GM21825 (cell line): ENCODE measurements at regions not wholly inside any gene's neighbourhood (a gene's known extent, or its start where the extent isn't known, plus 50 kb on each side); places are given as distances from the start of the nearest gene placed in this dataset.
A peak's percentile ranks its signal among the peaks of the same experiment; 100 is the strongest.
"Not testable (repeated sequence)": the region's sequence is repeated elsewhere in the genome, so short reads cannot be mapped to it uniquely, and the experiment has no call there.

ENCODE experiments used
- ATAC-seq: cut with Tn5 transposase; IDR thresholded peaks from one replicate; pipeline ENCODE4 v1.9.1; 2021; ENCODE audit warnings: mild to moderate bottlenecking, moderate library complexity; ENCODE audit not compliant: unreplicated experiment

DNA sequence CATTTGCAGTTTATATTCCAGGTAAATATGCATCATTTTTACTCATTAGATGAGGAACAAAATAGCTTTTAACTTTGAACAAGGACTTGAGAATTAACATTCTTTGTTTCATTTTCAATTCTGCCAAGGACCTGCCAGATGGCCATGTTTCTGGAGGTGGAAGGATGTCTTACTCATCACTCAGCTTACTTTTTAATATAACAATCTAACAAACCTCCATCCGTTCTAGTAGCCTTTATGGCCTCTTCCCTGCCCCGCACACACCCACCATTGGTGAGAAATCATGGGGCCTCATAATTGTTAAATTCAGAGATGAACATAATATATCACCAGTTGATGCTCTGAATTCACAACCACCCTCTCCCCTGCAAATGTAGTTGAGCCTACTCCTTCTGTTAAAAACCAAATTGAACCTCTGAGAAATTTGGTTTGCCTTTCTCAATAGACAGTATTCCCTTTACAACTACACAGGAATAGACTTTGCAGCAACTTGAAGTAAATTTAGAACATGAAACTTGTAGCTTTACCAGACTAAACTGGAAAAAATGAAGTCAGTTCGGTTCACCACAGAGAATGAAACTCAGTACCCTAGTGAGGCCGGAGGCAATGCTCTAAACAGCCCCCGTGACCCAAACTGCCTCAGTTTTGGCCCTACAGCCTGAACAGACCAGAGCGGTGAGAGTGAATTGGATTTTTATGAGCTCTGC is 50.1 kb upstream of the ACSL4 start:
- peak; percentile 79 for ATAC-seq

GRCh38 chrX:109783701-109784079 is 50.6 kb upstream of the ACSL4 start:
- ATAC-seq, result no peak

DNA sequence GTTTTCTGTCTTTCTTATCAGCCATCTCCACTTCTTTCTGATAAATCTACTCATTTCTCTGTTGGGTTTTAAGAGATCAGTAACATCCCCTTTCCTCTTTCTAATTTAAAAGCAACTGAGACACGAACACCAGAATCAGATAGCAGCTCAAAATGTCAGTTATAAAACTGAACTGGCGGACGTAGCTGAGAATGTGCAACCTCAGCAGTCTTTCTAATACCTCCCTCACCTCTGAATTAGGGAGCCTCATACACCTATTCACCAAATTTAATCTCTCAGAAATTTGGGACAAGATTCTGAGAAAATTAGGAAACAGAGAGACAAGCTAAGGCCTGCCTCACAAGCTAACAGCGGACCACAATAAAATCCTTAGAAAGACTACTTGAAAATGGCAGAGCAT is 52.0 kb upstream of the ACSL4 start:
- no peak for ATAC-seq

DNA sequence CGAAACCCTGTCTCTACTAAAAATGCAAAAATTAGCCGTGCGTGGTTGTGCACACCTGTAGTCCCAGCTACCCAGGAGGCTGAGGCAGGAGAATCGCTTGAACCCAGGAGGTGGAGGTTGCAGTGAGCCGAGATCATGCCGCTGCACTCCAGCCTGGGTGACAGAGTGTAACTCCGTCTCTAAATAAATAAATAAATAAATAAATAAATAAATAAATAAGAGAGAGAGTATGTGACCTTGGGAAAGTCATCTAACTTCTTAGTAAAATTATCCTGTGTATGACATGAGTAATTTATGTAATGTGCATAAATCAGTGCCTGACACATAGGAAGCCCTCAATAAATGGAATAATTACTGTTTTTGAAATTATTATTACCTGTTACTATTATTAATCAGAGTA is 57.5 kb upstream of the ACSL4 start:
- not testable (repeated sequence) for ATAC-seq

DNA sequence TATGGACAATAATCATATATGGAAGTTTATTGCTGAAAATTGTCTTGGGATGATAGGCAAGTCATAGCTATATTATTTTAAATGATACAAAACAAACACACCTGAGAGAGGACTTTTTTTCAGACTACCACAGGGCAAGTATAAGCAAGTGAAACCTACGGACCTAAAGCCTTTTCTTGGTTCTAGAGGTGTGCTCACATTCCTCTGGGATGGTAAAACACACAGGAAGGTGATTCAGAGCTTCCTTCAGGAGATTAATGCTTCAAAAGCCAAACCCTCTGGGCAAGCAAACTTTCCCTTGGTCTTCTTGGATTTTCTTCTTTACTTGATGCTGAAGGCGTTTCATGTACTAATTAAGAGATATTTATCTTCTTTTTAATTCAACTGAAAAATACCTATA is 60.1 kb upstream of the ACSL4 start:
- no peak for ATAC-seq

- no peak for ATAC-seq
Observed at GRCh38 chrX:109795682-109796081, 62.6 kb upstream of the ACSL4 start.

GRCh38 chrX:109797311-109797975 is 64.4 kb upstream of the ACSL4 start:
- no peak for ATAC-seq

DNA sequence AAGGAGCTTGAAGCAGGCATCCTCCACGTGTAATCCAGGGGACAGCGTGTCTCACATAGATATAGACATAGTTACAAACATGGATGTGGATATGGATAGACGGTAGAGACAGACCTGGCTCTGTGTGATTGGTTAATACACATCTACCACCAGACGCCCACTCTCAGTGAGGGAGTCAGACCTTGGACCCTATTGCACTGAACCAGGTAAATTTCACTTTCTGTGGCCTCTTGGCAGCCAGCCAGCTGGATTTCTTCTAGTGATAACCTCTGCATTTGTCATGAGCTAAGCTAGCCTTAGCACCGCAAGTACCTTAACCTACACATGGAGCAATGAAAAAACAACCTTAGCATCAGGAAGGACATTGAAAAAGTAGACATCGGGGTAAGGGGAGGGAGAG is 79.2 kb upstream of the ACSL4 start:
- ATAC-seq, result no peak

DNA sequence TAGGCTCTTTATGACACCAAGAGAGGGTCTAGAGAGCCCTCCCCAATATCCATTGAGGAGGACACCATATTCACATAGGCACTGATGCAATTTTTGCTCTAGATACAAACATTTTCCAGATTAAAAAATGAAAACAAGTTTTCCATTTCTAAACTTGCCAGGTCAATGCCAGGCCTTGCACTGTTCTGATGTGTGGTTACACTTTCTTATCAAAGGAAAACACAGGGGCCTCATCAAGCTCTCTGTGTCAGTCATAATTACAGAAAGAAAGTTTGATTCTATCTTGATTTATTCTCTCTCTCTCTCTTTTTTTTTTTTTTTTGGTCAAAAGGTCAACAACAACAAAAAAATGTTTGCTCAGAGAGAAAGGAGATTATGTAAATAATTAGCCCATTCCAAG is 80.2 kb upstream of the ACSL4 start:
- ATAC-seq, result no peak

DNA sequence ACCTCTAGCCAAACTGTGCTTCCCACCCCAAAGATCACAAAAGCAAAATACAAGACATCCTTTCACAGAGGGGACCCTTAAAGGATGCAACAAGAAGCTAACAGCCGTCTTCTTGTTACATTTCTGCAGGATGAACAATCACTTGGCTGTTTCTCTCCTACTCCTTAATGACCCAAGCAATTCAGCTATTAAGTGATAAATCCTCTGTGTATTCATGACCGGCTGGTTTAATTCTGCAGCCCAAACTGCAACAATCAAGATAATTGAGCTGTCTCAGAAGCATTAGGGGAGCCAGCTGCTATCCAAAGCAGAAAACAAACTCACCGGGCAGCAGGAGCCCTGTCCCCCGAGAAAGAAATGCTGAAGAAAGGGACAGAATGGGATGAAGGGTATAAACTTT is 85.9 kb upstream of the ACSL4 start:
- ATAC-seq, result no peak

GRCh38 chrX:109822861-109823260 is 89.8 kb upstream of the ACSL4 start:
- ATAC-seq, result no peak

DNA sequence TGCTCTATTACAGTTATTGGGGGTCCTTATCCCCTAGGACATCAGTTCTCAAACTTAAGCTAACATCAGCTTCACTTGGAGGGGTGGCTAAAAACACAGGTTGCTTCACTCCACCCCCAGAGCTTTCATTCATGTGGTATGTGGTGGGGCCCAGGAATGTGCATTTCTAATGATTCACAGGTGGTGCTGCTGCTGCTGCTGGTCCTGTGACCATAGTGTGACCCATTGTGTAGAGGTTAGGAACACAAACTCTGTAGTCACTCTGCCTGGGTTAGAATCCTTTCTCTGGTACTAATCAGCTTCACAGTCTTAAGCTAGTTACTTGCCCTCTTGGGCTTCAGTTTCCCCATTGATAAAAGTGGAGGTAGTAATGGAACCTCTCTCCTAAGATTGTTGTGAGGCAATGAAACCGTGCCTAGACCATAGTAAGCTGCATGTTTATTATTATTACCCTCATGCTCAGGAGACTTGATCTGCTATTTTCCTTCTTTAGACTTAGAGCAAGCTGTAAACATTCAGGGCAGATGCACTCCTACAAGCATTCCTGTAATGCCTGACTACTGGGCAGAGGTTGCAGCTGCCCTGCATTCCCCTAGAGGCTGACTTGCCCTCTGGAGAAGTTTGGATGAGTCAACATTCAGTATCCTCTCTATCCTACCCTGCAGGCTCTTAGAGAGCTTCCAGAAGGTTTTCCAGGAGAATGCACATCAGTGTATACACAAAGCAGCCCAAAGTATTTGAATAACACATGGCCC is 94.1 kb upstream of the ACSL4 start:
- ATAC-seq, result no peak

DNA sequence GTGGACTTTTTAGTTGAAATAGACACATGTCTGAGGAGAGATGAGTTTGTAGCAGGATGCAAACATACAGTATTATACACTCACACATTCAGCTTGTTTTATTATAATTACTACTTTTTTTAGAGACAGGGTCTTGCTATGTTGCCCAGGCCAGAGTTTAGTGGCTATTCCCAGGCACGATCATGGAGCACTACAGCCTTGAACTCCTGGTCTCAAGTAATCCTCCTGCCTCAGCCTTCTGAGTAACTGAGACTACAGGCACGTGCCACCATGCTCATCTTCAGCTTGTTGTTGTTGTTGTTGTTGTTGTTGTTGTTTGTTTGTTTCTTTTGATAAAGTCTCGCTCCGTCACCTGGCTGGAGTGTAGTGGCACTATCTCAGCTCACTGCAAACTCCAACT is 94.7 kb upstream of the ACSL4 start:
- no peak for ATAC-seq

DNA sequence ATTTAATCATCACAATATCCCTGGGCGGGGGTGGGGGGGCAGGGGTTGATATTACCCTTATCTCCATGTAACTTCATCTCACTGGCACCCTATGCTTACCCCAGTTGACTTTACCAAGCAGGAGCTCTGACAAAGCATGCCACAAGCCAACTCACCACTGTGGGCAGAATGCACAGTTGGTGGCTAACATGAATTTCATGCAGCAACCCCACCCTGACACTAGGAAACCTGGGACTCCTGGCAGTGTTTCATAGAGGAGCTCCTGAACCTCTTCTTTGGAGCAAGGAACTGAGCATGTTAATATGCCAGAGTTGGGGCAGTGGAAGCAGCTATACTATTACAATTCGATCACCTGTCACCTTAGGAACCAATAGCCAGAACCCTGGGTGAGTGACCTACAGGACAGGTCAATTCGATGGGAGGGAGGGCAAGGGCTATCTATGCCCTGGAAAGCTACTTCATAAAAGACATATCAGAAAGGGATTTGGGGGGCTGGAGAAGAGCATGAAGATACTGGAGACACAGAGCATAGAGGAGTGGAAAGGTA is 97.2 kb upstream of the ACSL4 start:
- ATAC-seq, result peak; percentile 12

- peak; percentile 82 for ATAC-seq
Observed at GRCh38 chrX:109830704-109831206, 97.7 kb upstream of the ACSL4 start.

DNA sequence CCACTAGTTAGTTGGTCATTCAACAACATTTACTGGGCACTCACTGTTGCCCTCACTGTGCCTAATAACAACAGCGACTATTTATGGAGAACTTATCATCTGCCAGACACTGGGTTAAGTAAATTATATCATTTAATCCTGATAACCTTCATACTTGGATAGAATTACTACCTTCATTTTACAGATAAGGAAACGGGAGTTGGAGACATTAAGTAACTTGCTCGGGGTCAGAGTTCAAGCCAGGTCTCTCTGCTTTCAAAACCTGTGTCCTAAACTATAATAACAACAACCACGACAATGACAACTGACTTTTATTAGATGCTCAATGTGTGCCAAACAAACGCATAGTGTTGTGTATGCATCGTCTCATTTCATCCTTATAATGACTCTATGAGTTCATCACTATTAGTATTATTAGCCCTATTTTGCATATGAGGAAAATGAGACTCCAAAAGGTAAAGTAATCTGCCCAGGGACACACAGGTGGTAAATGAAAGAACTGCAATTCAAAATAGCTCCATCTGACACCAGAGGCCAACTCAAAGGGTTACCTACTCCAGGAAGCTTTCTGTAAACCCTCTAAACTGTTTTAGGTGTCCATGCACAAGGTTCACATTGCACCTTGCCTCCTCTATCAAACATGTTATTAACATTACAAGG is 98.4 kb upstream of the ACSL4 start:
- no peak for ATAC-seq

DNA sequence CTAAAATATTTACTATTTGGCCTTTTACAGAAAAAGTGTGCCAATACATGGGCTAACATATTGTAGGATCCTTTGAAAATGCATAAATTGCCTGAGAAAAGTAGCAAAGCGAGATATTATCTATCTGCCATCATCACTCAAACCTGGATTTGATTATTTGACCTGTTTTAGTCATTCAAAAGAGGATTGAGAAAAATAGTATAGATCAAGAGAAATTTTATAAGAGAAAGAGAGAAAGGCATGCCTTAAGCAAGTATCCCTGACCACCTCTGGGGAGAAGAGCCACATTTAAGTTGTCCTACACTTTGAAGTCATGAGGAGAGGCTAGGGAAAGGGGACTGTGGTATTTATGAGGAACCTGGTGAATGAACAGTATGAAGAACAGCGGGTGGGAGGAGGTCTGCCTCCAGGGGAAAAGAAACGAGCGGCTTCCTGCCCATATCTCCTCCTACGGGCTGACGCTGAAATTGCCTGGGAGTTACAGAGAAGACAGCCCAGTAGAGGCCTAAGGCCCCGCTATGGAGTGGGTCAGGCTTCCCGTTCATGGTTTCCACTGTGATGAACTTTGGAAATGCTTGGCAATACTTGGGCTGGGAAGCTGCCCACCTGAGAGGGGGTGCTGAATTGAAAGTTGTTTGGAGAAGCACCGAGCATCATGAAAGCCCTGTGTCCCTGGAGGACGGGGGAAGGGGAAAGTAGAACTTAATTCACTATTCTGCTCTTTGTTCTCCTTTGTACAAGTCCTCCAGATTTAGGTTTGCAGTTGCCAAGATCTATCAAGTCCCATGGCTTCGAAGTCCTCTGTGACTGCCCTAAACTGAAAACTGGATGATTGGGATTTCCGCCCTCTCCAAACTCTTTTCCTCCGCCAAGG is 106.9 kb upstream of the ACSL4 start:
- no peak for ATAC-seq

DNA sequence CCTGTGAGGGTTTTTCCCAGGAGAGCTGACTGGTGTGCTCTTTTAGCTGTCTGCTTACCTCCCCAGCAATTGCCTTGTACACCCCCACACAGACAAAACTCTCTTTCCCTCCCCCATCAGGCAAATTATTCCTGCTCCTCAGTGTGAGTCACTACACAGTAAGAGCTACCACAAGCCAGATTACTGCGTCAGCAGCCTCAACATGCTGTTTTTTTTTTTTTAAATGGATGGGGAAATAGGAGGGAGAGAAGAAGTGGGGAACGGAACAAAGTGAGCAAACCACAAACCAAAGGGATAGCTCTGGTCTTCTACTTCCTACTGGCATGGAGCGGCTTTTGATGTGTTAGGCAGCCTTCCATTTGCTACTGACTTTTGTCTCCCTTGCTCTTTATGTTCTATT is 107.5 kb upstream of the ACSL4 start:
- ATAC-seq, result no peak

- ATAC-seq, result no peak
Observed at GRCh38 chrX:109841257-109841656, 108.2 kb upstream of the ACSL4 start.
